CD1c-positive myeloid dendritic cell (primary cell): ENCODE measurements at regions not wholly inside any gene's neighbourhood (a gene's known extent, or its start where the extent isn't known, plus 50 kb on each side); places are given as distances from the start of the nearest gene placed in this dataset.

ENCODE experiments used
- DNase-seq: peaks from one replicate; pipeline ENCODE4 v3.0.0-alpha.2; 2016; ENCODE audit errors: extremely low spot score

- no peak for DNase-seq
These were observed 330.3 kb upstream of the ARGLU1 start for GRCh38 chr13:106898231-106898630.

DNA sequence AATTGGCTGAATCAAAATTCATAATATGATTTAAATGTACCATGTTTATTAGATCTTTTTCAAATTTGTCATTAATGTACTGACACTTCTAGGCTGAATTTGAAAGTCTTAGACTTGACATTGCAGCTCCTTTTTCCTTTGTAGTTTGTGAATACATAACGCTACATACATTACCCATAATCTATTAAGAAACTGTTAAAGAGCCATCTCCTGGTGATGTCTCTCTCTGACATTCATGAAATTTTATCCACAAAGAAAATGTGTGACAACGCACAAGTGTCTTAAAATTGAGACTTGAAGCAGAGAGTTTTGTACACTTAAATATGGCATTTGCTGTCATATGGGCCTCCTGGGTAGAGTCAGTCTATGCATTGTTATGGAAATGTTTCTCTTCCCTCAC, 320.2 kb upstream of the ARGLU1 start:
- no peak for DNase-seq

DNA sequence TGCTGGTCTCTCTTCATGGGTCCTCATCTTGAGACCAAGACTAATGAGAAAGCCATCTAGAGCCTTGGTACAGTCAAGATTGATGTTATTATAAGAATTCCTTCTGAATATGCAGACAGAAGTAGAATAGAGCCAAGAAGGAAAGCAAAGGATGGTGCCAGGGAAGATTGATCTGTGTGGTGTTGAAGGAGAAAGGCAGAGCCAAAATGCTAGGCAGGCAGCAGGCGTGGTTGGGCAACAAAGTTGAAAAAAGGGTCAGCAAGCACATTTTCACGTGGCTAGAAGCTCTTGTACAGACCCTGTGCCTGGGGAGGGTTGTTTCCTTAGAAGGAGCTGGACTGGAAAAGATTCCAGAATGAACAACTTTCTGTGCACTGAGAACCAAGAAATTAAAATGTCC, 319.7 kb upstream of the ARGLU1 start:
- no peak for DNase-seq

DNA sequence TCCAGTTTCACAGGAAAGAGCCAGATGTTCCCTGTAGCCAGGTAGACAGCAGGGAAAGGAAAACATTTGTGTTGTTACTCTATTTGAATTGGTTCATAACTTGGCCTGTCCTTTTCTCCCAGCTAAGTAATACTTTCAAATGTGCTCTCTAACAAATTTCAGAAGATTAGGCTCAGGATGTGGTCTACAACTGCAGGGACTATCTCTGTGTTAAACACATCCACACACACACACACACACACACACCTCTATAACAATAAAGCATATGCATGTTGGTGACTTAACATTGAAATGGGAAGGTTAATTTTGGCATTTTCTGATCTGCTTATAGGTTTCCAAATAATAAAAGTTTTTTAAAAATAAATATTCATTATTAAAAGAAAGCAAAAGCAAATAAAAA, 316.0 kb upstream of the ARGLU1 start:
- DNase-seq = no peak

DNA sequence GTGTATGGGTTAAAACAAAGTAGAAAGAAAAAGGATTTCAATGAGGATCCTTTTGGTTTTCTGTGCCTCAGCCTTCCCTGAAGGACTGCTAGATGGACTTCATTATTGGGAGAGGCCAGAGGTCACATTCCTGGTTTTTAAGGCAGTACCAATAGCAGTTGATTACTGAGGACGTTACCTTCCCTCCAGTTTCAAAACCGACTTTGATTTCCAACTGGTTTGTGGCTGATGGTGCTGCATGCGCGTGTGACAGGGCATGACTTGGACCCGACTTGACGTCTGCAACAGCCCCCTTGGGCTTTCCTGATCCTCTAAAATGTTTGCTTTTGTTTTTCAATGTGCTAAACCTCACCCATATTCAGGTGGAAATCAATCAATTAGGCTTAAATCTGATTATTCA, 314.3 kb upstream of the ARGLU1 start:
- no peak for DNase-seq

GRCh38 chr13:106879806-106880205, 311.9 kb upstream of the ARGLU1 start:
- DNase-seq = no peak

GRCh38 chr13:106874323-106874722, 306.4 kb upstream of the ARGLU1 start:
- no peak for DNase-seq

GRCh38 chr13:106873810-106874209, 305.9 kb upstream of the ARGLU1 start:
- no peak for DNase-seq

DNA sequence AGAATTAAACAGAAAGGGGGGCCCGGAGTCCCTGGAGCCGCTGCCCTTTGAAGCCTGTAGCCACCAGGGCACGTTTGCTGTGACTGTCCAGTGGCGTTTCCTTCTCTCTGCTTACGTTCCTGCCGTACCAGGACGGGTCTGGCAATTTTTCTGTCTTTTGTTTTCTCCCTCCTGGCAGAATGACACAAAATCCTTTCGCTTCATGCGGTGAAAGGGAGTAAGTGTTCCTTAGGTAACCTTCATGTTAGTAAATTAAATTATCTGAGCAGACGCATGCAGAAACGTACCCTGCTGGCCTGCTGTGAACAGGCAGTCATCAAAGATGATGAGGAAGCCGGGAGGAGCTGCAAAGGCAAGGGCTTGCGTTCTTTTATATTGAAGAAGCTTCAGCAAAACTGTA, 299.3 kb upstream of the ARGLU1 start:
- DNase-seq = no peak

- DNase-seq = no peak
These were observed 297.9 kb upstream of the ARGLU1 start for GRCh38 chr13:106865716-106866440.

- DNase-seq = no peak
These were observed 291.6 kb upstream of the ARGLU1 start for GRCh38 chr13:106859533-106859904.

DNA sequence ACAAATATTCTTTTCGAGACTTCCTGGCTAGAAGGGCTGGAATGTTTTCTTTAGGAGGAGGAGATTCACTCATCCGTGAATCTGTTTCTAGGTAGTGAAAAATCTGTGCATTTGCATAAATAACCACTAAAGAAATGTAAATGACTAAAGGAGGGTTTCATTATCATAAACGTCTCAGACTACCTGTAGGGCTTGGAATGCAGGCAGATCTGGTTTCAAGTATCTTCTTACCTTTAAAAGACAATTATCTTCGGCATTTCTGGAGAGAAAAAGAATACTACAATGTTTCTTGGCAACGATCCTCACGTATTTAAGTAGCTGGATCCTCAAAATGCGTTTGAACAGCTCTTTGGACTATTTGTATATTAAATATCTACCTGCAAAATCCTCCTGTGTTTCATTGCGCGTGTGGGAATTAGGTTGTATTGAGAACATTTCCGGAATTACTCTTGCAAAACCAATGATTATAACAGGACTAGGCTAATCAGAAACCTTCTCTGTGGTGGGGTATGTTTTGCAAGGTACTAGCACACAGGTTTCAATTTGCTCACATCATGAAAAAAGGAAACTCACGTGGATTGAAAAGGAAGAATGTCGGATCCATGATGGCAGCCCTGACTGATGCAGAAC, 291.1 kb upstream of the ARGLU1 start:
- no peak for DNase-seq

DNA sequence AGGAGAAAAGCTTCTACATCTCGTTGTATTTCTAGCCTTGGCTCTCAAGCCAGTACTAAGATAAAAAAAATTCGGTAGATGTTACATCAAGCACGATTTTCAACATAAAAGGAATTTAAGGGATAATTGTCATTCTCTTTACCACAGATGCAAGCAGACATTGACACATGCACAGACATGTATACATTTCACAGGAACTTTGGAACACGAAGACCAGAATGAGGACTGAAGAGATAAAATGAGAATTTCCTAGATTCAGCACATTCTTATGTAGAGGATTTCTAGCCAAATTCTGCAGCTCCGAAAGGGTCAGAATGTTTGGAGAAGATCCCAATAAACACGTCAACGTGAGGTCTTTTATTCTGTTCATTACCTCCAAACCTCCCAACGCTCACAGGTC, 284.5 kb upstream of the ARGLU1 start:
- no peak for DNase-seq

DNA sequence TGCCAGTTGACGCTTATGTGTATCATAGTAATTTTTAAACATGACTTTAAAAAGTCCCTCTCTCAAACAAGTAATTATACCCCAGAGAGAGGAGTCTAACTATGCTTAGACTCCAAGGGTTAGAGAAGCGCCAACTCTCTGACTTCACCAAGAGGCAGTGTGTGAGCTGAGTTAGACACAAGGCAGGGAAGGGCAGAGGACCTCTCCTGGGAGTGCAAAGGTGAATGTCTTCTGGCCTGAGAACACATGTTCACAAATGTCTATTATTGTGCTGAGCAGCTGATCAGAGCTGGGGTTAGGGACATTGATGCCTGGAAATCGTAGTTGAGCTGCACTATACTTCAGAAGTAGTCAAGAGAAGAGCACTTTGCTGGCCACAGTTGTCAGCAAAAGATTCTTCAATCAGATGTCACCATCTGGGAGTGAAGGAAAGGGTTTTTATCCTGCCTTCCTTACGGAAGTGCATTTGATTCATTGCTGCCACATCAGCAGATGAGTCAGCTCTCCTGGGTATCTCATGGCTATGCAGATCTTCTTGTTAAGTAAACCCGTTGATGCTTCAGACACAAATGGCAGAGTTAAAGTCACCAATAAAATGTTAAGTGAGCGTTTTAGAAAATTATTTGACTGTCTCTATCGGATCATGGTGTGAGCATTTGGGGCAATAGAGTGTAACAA, 283.2 kb upstream of the ARGLU1 start:
- no peak for DNase-seq

DNA sequence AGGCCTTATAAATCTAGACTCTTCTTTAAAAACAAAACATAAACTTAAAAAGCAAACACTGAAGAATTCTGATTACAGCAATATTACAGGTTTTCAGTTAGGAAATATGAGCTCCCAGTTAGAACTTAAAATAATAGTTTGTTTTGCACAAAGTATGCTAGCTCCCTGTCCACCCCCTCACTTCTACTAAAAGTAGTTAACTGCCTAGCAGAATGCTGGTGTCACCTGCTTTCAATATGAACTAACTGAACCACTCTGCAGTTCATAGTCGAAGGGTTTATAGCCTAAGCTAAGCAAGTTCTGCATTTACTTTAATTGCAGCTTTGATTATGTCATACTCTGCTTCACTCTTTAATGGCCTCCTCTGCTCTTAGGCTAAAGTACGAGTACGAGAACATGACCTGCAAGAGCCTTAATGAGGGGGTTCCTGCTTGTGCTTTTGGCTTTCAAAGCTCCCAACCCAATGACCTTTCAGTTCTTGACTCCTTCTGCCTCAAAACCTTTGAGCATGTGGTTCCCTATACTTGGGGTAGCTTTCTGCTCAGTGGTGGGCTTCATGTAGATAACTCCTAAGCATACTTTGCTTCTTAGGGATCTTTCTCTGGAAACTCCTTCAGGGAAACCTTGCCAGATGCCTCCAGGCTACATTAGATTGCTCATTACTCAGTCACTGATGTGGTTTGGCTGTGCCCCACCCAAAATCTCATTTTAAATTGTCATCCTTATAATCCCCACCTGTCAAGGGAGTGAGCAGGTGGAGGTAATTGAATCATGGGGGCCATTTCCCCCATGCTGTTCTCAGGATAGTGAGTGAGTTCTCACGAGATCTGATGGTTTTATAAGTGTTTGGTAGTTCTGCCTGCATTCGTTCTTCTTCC, 278.9 kb upstream of the ARGLU1 start:
- DNase-seq = no peak

- no peak for DNase-seq
These were observed 268.4 kb upstream of the ARGLU1 start for GRCh38 chr13:106836186-106836802.

- DNase-seq = no peak
These were observed 267.5 kb upstream of the ARGLU1 start for GRCh38 chr13:106835477-106835876.

DNA sequence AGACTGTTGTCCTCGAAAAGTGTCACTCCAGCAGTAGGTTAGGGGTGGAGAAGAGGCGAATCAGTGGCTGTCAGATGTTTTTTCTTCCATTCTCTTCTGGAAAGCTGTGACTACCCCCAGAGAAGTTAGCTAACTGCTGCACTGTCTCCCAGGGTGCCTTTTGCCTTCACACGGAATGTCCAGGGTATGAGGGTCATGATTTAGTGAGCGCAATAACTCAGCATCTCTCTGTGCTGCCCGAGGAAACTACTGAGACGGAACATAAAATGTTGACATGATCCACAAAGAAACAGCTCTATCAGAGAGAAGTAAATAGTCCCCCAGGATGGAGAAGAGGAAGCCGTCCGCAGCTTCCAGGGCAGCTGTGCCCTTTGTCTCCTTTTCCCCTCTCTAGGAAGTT, 254.0 kb upstream of the ARGLU1 start:
- no peak for DNase-seq

- DNase-seq = no peak
These were observed 251.7 kb upstream of the ARGLU1 start for GRCh38 chr13:106819413-106820180.

GRCh38 chr13:106818971-106819370, 251.0 kb upstream of the ARGLU1 start:
- DNase-seq = no peak

DNA sequence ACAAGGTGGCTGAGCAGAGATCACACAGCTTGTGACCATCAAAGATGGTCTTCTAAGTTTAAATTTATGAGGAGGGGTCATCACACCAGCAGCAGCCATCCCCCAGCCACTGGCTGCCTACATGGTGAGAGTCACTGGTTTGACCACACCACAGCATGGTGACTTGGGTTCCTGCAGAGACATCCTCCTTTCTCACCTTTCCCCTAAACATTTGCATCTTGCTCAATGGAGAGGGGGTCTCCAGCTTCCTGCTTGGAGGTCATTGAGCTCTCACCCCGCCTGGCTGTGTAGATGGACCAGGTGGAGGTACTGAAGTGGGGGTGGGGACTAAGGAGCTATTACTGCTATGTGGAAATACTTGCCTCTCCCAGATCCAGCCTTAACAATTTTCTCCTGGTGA, 247.6 kb upstream of the ARGLU1 start:
- DNase-seq = no peak
